ENCODE measurements at regions not wholly inside any gene's neighbourhood (a gene's known extent, or its start where the extent isn't known, plus 50 kb on each side); places are given as distances from the start of the nearest gene placed in this dataset.
"Not testable (repeated sequence)": the region's sequence is repeated elsewhere in the genome, so short reads cannot be mapped to it uniquely, and the experiment has no call there.

DNA sequence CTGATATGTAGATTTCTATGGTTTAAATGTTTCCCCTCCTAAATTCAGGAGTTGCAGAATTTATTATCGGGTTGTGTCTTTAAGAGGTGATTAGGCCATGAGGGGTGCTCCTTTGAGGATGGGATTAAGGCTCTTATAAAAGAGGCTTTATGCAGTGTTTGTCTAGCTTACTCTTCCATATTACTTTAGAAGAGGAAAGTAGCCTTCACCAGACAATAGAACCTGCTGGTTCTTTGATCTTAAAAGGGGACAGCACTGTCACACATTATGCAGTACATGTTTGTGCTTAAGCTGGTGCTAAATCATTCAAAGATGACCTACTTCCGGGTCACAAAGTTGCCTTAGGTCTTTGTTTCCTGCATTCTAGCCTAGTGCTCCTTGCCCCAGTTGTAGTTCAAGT is 81.0 kb downstream of the CPXCR1 start:
- DNase-seq: no peak

DNA sequence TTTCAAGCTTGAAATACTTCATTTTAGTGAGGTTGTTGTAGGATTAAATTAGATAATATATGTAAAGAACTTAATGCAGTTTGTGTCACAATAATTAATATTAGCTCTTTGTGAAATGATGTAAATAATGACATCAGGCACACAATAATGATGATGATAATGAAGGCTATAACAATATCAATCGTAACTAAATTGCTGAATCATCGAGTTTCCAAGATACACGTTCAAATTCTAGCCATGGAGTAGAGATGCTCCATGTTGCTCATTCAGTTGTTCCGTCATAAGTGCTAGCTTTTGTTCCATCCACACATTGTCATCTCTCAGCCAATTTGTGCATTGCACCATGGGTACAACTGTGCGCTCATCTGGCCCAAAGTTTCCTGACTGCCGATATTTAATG is 83.1 kb downstream of the CPXCR1 start:
- no peak for DNase-seq

DNA sequence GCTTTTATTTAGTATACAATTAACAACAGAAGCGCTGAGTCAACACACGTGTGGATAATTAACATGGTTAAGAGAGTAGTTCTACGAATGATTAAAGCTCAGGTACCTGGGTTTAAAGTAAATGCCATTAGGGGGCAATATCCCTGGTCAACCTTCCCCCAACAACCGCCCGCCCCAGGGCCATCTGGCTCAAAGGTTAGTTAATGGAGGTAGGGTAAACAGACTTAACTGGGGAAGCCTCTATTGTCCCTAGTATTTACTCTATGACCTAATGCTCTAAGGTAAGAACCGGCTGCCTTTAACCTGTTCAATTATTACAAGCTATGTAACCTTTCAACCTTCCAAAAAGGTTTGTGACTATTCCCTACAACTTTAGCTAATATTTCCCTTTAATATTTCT is 90.7 kb downstream of the CPXCR1 start:
- not testable (repeated sequence) for DNase-seq

DNA sequence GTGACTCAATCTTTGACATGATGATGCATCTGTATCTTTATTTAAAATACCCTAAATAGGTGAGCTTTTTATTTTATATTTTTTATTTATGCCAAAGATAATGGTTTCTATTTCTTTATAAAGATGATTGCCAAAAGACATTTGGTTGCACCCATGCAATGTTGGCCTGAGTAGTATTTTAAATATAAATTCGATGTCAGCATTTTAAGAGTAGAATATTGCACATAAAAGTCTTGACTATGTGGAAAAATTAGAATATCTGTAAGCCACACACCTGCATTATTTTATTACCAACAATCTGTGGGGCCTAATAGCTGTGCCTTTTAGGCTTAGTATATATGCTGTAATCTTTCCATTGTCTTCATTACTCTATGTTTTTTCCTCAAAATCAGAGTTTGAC is 91.4 kb downstream of the CPXCR1 start:
- no peak for DNase-seq

DNA sequence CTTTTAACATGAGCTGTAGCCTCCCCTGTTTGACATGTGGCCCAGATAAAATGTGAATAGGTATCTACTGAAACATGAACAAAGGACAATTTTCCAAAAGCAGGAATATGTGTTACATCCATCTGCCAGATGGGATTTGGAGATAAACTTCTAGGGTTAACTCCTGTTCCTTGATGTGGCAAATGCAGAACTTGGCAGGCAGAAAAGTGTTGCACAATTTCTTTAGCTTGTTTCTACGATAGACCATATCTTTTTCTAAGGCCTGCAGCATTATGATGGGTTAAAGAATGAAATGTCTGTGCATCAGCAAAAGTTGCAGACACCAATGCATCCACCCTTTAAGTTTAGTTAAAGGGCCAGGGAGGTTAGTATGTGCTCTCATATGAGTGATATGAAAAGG is 96.8 kb downstream of the CPXCR1 start:
- DNase-seq: not testable (repeated sequence)

DNA sequence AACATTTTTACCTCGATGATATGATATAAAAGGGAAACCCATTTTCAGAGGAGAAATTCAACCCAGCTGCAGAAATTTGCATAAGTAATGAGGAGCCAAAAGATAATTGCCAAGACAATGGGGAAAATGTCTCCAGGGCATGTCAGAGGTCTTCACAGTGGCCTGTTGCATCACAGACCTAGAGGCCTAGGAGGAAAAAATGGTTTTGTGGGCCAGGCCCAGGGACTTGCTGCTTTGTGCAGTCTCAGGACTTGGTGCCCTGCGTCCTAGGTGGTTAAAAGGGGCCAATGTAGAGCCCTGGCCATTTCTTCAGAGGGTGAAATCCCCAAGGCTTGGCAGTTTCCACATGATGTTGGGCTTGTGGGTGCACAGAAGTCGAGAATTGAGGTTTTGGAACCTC is 106.9 kb downstream of the CPXCR1 start:
- no peak for DNase-seq

DNA sequence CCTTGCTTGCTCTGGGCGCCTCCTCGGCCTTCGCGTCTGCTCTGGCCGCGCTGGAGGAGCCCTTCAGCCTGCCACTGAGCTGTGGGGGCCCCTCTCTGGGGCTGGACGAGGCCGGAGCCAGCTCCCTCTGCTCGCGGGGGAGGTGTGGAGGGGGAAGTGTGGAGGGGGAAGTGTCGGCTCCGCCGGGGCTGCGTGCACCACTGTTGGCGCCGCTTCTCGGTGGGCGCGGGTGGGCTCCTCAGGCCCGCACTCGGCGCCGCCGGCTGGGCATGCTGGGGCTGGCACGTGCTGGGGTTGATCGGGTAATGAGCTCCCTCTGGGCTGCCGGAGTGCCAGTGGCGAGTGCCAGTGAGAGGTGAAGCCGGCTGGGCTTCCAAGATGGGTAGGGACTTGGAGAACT is 116.7 kb downstream of the CPXCR1 start:
- no peak for DNase-seq

DNA sequence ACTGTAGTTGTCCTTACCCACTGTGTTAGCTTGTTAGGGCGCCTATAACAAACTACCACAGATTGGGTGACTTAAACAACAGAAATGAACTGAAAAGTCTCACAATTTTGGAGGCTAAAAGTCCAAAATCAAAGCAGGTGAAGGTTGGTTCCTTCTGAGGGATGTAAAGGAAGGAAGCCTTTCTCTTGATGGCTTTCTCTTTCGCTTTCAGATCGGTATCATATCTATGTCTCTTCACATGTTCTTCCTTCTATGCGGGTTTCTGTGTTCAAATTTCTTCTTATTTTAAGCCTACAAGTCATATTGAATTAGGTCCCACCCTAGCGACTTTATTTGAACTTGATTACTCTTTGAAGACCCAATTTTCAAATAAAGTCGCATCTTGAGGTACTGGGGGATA is 118.6 kb downstream of the CPXCR1 start:
- no peak for DNase-seq

DNA sequence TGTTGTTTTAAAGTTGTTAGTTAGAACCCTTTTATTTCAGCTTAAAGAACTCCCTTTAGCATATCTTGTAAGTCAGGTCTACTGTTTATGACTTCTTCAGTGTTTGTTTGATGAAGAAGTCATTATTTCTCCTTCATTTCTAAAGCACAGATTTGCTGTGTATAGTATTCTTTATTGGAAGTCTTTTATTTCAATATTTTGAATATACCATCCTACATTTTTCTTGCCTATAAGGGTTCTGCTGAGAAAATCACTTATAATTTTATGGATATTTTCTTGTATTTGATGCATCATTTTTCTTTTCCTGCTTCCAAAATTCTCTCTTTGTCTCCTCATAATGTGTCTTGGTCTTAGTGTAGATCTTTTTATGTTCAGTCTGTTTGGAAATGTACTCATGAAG is 134.5 kb downstream of the CPXCR1 start:
- no peak for DNase-seq

DNA sequence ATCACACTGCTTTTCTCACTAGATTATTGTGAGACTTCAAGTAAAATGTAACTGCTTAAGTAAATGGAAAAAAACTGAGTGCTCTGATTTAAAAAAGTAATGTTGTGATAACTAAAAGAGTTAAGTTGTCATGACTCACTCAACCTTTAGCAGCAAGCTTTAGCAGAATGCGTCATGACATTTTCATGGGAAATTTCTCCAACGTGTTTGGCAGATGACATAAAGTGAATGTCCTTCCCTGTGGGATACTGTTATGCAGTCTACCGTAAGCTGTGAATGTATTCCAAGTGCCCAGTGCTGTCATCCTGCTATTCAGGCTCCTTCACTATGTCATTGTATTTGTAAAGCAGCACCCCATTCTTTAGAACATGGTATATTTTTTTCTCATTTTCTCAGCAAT is 136.2 kb downstream of the CPXCR1 start:
- DNase-seq: no peak

DNA sequence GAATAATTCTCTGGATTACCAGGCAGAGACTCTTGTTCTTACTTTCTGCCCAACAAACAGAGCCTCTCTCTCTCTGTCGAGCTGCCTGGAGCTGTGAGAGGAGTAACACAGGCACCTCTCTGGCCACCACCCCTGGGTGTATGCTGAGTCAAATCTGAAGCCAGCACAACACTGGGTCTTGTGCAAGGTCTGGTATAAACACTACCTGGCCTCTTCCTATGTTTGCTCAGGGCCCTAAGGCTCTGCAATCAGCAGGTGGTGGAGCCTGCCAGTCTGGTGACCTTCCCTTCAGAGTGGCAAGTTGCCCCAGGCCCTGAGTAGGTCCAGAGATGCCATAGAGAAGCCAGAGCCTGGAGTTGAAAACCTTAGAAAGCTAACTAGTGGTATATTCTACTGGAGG is 139.9 kb downstream of the CPXCR1 start:
- DNase-seq: no peak

DNA sequence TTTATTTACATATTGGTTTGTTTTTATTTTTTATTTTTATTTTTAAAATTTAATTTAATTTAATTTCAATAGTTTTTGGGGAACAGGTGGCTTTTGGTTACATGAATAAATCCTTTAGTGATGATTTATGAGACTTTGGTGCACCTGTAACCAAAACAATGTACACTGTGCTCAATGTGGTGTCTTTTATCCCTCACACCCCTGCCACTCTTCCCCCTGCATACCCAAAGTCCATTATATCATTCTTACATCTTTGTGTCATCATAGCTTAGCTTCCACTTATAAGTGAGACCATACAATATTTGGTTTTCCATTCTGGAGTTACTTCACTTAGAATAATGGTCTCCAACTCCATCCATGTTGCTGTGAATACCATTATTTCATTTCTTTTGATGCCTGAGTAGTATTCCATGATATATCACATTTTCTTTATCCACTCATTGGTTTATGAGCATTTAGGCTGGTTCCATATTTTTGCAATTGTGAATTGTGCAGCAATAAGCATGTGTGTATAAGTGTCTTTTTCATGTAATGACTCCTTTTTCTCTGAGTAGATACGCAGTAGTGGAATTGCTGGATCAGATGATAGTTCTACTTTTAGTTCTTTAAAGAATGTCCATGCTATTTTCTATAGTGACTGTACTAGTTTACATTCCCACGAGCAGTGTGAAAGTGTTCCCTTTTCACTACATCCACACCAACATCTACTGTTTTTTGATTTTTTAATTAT is 157.1 kb downstream of the CPXCR1 start:
- no peak for DNase-seq

DNA sequence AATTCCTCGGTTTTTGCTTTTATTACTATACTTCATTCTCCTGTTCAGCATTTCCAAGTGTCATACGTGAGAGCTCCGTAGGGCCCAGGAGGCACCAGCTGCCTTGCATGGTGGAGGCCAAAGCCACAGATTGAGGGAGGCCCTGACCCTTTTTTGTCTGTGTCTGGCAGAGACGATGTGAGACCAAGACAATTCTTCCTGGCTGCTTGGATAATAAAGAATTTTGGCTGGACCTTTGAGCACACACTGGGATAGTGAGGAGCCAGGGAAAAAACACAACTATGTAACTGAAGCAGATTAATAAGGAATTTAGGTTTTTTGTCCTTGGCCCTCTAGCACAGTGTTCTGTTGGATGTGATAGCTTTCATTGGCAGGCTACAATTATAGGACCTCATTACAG is 161.0 kb downstream of the CPXCR1 start:
- no peak for DNase-seq

DNA sequence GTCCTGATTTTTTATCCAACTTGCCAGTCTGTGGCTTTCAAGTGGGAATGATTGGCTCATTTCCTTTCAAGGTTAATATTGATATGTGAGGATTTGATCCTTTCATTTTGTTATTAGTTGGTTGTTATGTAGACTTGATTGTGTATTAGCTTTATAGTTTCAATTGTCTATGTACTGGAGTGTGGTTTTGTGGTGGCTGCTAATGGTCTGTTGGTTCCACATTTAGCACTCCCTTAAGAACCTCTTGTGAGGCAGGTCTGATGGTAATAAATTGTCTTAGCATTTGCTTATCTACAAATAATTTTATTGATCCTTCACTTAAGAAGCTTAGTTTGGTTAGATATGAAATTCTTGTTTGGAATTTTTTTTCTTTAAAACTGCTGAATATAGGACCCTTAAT is 190.6 kb downstream of the CPXCR1 start:
- no peak for DNase-seq

DNA sequence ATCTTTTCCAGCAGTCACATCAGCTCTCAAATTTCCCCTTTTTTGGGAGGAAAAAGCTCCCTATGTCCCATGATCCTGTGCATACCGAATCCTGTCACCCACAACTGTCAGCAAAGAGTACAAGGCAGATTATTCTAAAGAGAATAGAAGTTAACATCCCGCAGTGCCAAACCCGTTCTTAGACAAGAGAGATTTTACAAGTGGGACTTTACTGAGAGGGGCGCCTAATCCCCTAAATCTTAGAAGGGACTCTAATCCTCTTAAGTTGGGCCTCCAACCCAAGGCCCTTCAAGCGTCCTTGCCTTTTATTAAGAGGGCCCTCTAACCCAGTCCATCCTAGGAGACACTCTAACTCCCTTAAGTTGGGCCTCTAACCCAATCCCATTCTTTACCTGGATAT is 193.9 kb downstream of the CPXCR1 start:
- DNase-seq: no peak

DNA sequence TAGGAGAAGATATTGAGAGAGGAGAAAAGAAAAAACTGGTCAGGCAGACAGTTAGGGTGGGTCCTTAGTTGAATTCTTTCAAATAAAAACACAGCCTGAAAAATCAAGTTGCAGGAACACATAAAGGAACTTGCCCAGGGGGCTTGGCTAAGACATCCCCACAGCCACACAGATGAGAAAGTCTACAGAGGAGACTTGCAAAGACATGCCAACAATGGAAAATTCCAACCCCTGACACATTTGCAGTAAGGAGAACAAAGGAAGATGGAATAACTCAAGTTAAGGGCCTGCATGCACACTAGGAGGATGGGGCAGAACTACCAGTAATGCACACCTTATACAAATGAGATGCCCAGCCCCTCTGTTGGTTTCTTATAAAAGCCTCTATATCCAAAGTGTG is 197.6 kb downstream of the CPXCR1 start:
- DNase-seq: no peak

DNA sequence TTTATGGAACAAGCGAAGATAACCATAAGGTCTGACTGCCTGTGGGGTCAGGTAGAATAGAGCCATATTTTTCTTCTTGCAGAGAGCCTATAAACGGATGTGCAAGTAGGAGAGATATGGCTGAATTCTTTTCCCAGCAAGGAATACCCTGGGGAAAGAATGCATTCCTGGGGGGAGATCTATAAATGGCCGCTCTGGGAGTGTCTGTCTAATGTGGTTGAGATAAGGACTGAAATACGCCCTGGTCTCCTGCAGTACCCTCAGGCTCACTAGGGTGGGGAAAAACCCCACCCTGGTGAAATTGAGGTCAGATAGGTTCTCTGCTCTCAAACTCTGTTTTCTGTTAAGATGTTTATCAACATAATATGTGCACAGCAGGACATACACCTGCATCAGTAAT is 209.0 kb downstream of the CPXCR1 start:
- not testable (repeated sequence) for DNase-seq

DNA sequence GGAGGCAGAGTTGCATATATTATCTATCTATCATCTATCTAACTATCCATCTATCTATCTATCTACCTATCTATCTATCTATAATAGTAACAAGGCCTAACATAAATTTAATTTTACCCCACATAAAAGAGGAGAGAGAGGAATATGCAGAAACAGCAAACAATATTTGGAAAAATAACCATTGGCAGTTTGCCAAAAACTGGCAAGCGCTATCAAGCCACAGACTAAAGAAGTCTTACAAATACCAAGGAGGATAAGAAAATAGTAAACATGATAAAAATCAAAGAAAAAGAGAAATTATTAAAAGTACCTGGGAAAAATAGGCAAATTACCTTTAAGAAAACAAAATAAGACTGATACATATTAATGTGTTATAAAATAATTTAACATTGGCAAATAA is 230.8 kb downstream of the CPXCR1 start:
- DNase-seq: no peak

DNA sequence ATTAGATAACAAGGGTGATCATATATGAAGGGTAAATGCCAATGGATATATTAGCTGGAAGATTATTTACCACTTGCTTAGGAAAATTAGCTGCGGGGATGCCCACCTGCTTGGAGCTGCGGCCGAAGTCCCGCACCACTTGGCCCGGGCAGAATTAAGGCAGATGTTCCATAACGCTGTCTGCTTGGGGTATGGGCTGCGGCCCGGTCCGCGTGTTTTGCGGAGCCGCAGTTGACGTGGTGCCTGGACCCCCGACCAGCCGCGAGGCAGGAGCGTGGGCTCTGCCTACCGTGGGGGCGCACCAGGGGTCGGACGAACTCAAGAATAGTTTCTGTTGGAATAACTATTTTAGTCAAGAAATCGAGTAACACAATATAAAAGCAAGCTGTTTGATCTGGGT is 235.2 kb downstream of the CPXCR1 start:
- DNase-seq: no peak

DNA sequence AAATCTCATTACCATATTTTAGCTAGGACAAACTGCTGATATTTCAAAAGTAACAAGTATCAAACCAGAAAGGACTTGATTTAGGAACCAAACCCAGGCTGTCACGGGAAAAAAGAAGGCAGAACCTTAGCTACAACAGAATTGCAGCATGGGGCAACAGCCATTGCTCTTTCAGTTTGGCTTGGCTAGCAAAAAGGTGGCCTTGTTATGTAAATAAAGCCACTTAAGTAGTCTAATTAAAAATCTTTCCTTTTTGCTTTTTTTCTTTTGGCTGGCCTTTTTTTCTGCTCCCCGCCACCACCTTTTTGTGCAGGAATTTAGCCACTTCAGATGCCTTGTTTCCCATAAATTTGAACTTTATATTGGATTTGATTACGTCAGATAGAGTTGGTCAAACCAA is 235.9 kb downstream of the CPXCR1 start:
- DNase-seq: no peak

DNA sequence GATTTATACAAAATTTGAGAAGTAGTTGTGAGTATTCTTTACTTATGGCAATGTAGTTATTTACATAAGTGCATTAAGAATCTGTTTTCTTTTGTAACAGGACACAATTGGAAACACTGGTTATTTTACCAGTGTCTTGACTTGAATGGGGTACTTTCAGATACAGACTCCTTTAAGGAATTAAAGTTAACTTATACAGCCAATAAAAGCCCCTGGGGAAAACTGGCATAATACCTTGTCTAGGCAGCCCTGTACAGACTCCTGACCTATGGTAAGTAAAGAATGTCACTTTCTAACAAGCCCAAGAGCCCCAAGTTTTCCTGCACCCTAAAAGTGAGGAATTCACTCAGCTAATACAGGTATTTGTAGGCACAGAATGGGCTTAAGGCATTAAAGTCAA is 241.8 kb downstream of the CPXCR1 start:
- DNase-seq: no peak

DNA sequence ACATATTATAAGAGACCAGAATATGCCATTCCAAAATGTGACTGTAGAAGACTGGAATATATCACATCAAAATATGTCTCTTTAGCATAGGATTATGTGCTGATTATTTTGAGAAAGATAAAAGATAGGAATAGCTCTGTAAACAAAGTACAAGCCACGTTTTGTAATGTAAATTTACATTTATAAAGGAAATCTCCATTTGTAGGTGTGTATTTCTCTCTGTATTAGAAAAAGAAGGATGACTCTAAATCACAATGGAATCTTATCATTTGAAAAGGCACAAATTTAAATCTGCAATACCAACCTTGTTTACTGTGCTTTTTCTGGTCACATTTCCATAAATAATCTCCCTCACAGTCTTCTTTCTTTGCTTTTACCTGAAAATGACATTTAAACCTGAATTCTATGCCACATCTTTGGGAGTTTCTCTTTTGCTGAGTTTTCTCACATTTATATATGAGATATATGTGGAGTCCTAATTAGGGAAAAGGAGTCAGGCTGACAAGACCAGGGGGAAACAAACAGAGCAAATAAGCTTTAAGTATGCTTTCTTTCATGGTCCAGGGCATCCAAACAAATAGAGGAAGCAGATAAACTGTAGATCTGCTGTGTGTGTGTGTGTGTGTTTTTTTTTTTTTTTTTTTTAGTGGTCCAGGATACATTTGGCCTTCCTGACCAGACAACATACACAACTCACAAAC is 244.0 kb downstream of the CPXCR1 start:
- DNase-seq: no peak

DNA sequence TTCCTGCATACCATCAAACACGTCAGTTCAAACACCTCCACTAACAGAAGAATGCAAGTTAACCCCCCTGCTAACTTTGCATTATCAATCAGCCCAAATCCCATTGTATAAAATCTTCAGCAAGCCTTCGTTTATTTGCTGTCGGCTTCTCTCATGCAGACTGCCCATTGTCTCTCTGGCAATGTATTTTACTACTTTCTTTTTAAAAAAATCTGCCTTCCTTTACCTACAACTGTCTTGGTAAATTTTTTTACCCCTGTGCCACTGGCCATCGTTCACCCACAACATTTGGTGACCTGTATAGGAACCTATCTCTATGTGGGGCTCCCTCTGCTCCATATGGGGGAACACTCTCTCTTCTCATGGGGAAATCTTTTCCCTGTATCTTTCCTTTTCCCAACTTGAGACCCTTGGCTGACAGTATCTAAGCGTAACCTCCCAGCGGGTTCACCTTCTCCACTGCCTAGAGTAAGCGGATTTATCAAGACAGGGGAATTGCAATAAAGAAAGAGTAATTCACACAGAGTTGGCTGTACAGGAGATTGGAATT is 244.6 kb downstream of the CPXCR1 start:
- no peak for DNase-seq

DNA sequence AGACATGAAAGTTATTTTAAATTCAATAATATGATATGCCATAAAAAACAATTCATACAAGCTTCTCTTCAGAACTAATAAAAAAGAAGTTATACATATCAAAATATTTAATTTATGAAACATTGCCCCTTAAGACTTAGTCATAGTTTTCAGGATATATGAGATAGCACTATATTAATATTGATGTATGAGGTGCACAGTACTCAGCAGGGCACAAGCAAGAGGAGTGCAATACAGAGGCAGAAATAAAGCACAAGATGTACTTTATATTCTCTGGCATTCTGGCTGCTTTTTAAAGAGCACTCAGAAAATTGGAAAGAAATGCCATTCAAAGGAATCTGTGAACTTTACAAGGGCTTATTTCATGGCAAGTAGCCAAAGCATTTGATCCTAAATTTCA is 274.9 kb downstream of the CPXCR1 start:
- no peak for DNase-seq

DNA sequence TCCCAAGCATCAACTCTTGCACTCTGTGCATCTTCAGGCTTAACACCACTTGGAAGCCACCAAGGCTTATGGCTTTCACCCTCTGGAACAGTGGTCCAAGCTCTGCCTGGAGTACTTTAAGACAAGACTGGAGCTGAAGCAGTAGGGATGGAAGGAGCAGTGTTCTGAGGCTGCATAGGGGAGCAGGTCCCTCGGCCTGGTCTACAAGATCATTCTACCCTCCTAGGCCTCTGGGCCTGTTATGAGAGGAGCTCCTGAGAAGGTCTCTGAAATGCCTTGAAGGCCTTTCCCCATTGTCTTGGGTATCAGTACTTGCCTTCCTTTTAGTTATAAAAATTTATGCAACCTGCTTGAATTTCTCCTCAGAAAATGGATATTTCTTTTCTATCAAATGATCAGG is 286.7 kb downstream of the CPXCR1 start:
- DNase-seq: no peak

Measured in GF-D8 (cell line).